Sigmoid colon (tissue), 6 donors: ENCODE measurements at regions not wholly inside any gene's neighbourhood (a gene's known extent, or its start where the extent isn't known, plus 50 kb on each side); places are given as distances from the start of the nearest gene placed in this dataset.

Source experiments
- DNase-seq: peaks from one replicate; pipeline ENCODE4 v3.0.0-alpha.2; 2019
- H3K27ac ChIP-seq, 4 donors: fragments of 200-600 bp; sonication (generic); one replicate each; pipeline ENCODE4 v1.5.1; 2016 to 2019; ENCODE audit warnings: mild to moderate bottlenecking in 1 of 4
- H3K27me3 ChIP-seq, 3 donors: fragments of 200-600 bp; sonication (generic); one replicate each; pipeline ENCODE4 v1.5.1; 2019; ENCODE audit warnings: mild to moderate bottlenecking in 1 of 3
- H3K36me3 ChIP-seq, 4 donors: fragments of 200-600 bp; sonication (generic); one replicate each; pipeline ENCODE4 v1.5.1; 2016 to 2019
- H3K4me1 ChIP-seq, 4 donors: fragments of 200-600 bp; sonication (generic); one replicate each; pipeline ENCODE4 v1.5.1; 2017 to 2019
- H3K4me3 ChIP-seq, 4 donors: fragments of 200-600 bp; sonication (generic); one replicate each; pipeline ENCODE4 v1.5.1; 2017 to 2019; ENCODE audit warnings: mild to moderate bottlenecking in 2 of 4, moderate library complexity in 1 of 4
- H3K9me3 ChIP-seq, 4 donors: fragments of 200-600 bp in 3 of 4; sonication (generic) in 3 of 4; one replicate each; pipeline versions ENCODE4 v1.5.1 to v1.6.1; 2013 to 2019
- EP300 ChIP-seq, 4 donors: sonication (generic); formaldehyde crosslinking; IDR thresholded peaks; one replicate each; pipeline ENCODE4 v1.6.1; 2017; ENCODE audit warnings: antibody characterized with exemption in 4 of 4
- POLR2A ChIP-seq, 2 donors: fragments of 450-650 bp; IDR thresholded peaks; one replicate each; pipeline ENCODE4 v1.6.1; 2016; ENCODE audit warnings: antibody characterized with exemption in 2 of 2, mild to moderate bottlenecking in 2 of 2, moderate library complexity in 2 of 2
- POLR2AphosphoS5 ChIP-seq, 4 donors: sonication (generic); formaldehyde crosslinking; IDR thresholded peaks; one replicate each; pipeline ENCODE4 v1.6.1; 2017; ENCODE audit warnings: antibody characterized with exemption in 4 of 4
- WGBS, 2 donors: extraction: QIAGEN DNeasy Blood & Tissue Kit; methylation state at CpG; one replicate each; pipeline ENCODE4 v1.1.7; 2013; 5-methylcytosine and 5-hydroxymethylcytosine counted together
- intact Hi-C: fragments of 100-400 bp; cut with DNase I; formaldehyde crosslinking; loops from one replicate; pipeline ENCODE4 v1.15.1; 2023
- TF ChIP-seq, protein P1 (sequence below), 4 experiments: fragments of 450-650 bp in 3 of 4; fragments of 200-600 bp in 1 of 4; IDR thresholded peaks; one replicate each; pipeline ENCODE4 v1.5.1; 2016 to 2019; ENCODE audit warnings: antibody characterized with exemption in 4 of 4, mild to moderate bottlenecking in 3 of 4, moderate library complexity in 2 of 4
- donor health status: healthy with polysubstance abuse.
- donor health status: healthy.

DNA sequence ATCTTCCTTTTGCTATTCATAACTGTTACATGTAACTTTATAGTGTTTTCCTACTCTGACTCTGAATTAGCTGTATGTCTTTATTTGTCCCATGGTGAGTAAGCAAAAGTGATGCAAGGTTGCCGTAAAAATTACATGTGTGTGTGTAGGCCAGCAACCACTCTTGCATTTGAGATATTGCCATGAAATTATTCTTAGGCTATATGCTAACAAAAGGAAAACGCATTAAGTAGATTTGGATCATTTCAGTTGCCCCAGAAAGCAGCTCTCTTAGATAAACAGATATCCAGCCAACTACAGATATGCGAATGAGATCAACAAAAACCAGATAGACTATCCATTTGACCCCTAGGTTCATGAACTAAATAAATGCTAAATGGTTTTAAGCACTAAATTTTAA, 73.6 kb downstream of the CYLC2 start:
- Histone ChIP-seq H3K36me3 (no peaks in the 10 kb centered on the region), H3K4me3 (no peak overlapping the region), H3K4me1 (no peaks in the 10 kb centered on the region), H3K27me3 (no peaks in the 10 kb centered on the region), H3K27ac (no peak overlapping the region), H3K9me3 (no peaks in the 10 kb centered on the region)
- WGBS, 2 donors: 59 to 76% methylated on average over 3 of the region's 3 CpGs
- intact Hi-C loops: no loop called here
- no peak for DNase-seq
- TF ChIP-seq POLR2AphosphoS5 (IDR thresholded peaks at IDR 0.05): no peak
- no peak for TF ChIP-seq POLR2A (IDR thresholded peaks at IDR 0.05)
- TF ChIP-seq, protein P1, sequence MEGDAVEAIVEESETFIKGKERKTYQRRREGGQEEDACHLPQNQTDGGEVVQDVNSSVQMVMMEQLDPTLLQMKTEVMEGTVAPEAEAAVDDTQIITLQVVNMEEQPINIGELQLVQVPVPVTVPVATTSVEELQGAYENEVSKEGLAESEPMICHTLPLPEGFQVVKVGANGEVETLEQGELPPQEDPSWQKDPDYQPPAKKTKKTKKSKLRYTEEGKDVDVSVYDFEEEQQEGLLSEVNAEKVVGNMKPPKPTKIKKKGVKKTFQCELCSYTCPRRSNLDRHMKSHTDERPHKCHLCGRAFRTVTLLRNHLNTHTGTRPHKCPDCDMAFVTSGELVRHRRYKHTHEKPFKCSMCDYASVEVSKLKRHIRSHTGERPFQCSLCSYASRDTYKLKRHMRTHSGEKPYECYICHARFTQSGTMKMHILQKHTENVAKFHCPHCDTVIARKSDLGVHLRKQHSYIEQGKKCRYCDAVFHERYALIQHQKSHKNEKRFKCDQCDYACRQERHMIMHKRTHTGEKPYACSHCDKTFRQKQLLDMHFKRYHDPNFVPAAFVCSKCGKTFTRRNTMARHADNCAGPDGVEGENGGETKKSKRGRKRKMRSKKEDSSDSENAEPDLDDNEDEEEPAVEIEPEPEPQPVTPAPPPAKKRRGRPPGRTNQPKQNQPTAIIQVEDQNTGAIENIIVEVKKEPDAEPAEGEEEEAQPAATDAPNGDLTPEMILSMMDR (IDR thresholded peaks at IDR 0.05): no peak

- Histone ChIP-seq H3K4me1 (no peaks in the 10 kb centered on the region), H3K9me3 (no peaks in the 10 kb centered on the region), H3K27ac (no peak overlapping the region), H3K4me3 (no peak overlapping the region), H3K36me3 (no peaks in the 10 kb centered on the region), H3K27me3 (no peaks in the 10 kb centered on the region)
- intact Hi-C loops: no loop called here
- DNase-seq: no peak
- 26 to 40% methylated on average over 1 of the region's 1 CpG for WGBS, 2 donors
- TF ChIP-seq EP300 (IDR thresholded peaks at IDR 0.05) (no peak), POLR2AphosphoS5 (IDR thresholded peaks at IDR 0.05) (no peak), POLR2A (IDR thresholded peaks at IDR 0.05) (no peak)
- TF ChIP-seq, protein P1 (IDR thresholded peaks at IDR 0.05): no peak
Measured at GRCh38 chr9:103078581-103078980, 83.4 kb downstream of the CYLC2 start.

GRCh38 chr9:103082494-103082893, 87.4 kb downstream of the CYLC2 start:
- H3K4me1 ChIP-seq: no peaks in the 10 kb centered on the region
- 34 to 50% methylated on average over 1 of the region's 1 CpG for WGBS, 2 donors
- H3K9me3 ChIP-seq: no peaks in the 10 kb centered on the region
- H3K4me3 ChIP-seq: no peak overlapping the region
- H3K36me3 ChIP-seq: no peaks in the 10 kb centered on the region
- H3K27me3 ChIP-seq: no peaks in the 10 kb centered on the region
- no peak for DNase-seq
- no peak overlapping the region for H3K27ac ChIP-seq
- intact Hi-C loops: no loop called here
- TF ChIP-seq POLR2AphosphoS5 (IDR thresholded peaks at IDR 0.05) (no peak), POLR2A (IDR thresholded peaks at IDR 0.05) (no peak), EP300 (IDR thresholded peaks at IDR 0.05) (no peak)
- TF ChIP-seq, protein P1 (IDR thresholded peaks at IDR 0.05): no peak

DNA sequence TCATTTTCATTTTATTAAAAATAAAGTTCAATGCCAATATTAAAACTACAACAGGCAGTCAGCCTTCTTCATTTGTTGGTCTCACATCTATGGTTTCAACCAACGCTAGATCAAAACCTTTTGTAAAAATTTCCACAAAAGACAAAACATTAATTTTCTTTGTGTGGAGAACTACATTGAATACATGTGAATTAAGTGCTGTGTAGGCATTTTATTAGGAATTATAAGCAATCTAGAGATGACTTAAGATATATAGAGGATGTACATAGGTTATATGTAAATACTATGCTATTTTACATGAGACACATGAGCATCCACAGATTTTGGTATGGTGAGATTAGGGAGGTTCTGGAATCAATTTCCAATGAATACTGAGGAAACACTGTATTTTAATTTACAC, 94.2 kb downstream of the CYLC2 start:
- no peak for DNase-seq
- no peaks in the 10 kb centered on the region for H3K27me3 ChIP-seq
- H3K4me3 ChIP-seq: no peak overlapping the region
- intact Hi-C loops: no loop called here
- WGBS, 2 donors: 91 to 98% methylated on average over 1 of the region's 1 CpG
- no peaks in the 10 kb centered on the region for H3K9me3 ChIP-seq
- H3K27ac ChIP-seq: no peak overlapping the region
- H3K36me3 ChIP-seq: no peaks in the 10 kb centered on the region
- no peaks in the 10 kb centered on the region for H3K4me1 ChIP-seq
- TF ChIP-seq POLR2A (IDR thresholded peaks at IDR 0.05) (no peak), POLR2AphosphoS5 (IDR thresholded peaks at IDR 0.05) (no peak)

DNA sequence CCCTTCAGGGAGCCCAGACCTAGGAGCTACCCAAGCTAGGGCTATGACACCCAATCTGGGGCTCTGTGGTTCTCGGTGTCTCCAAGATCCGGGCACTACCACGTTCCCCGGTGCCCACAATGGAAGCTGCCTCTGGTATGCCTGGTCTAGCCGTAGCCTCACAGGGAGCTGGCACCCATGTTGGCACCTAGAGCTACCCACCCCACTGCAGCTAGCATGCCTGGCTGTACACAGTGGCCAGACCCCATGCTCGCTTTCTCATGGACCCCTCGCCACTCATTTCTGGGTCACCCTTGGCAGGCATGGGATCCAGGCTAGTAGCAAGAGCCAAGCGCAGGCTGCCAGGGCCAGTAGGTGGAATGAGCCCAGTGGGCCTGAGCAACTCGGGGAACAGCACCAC, 109.0 kb downstream of the CYLC2 start:
- H3K27me3 ChIP-seq: no peaks in the 10 kb centered on the region
- no peaks in the 10 kb centered on the region for H3K36me3 ChIP-seq
- H3K27ac ChIP-seq: no peak overlapping the region
- no peak for DNase-seq
- no peaks in the 10 kb centered on the region for H3K9me3 ChIP-seq
- H3K4me3 ChIP-seq: no peak overlapping the region
- intact Hi-C loops: no loop called here
- 84 to 90% methylated on average over 9 of the region's 9 CpGs for WGBS, 2 donors
- no peaks in the 10 kb centered on the region for H3K4me1 ChIP-seq
- TF ChIP-seq EP300 (IDR thresholded peaks at IDR 0.05) (no peak), POLR2A (IDR thresholded peaks at IDR 0.05) (no peak)
- TF ChIP-seq, protein P1 (IDR thresholded peaks at IDR 0.05): no peak
